GM12878 (cell line): ENCODE measurements at regions not wholly inside any gene's neighbourhood (a gene's known extent, or its start where the extent isn't known, plus 50 kb on each side); places are given as distances from the start of the nearest gene placed in this dataset.

Experiments used
- ATAC-seq: fragments of 200-7000 bp; cut with Tn5 transposase; 3 replicates; pipeline ENCODE4 v1.9.1; 2020; ENCODE audit warnings: mild to moderate bottlenecking, moderate library complexity
- BruUV-seq: library from RNA; stranded (reverse); fragments of 400-500 nt; replicated peaks from 2 replicates; lab custom pipeline; 2021; lab: Mats Ljungman, UMichigan
- CTCF ChIA-PET: fragments of 300-600 bp; sonication (Branson Sonifier 250); formaldehyde crosslinking; extraction: SDS; loops from one replicate; lab custom pipeline; 2021; ENCODE audit warnings: inconsistent platforms; lab: Yijun Ruan, JAX
- POLR2A ChIA-PET: fragments of 350-600 bp; formaldehyde crosslinking; extraction: SDS; loops from one replicate; lab custom pipeline; 2021; ENCODE audit warnings: inconsistent platforms; lab: Charles Lee
- RAD21 ChIA-PET: fragments of 300-600 bp; sonication (Branson Sonifier 250); formaldehyde crosslinking; loops from one replicate; lab custom pipeline; 2023; ENCODE audit warnings: antibody characterized with exemption; ENCODE audit not compliant: unreplicated experiment; lab: Charles Lee
- SMC1A ChIA-PET: fragments of 300-600 bp; sonication (Branson Sonifier 250); formaldehyde crosslinking; loops from one replicate; lab custom pipeline; 2023; ENCODE audit not compliant: unreplicated experiment, uncharacterized antibody; lab: Charles Lee
- DNase-seq: peaks from one replicate; pipeline ENCODE4 v3.0.0-alpha.2; 2011; ENCODE audit warnings: low read depth, low spot score
- FAIRE-seq: peaks from 3 replicates; lab custom pipeline; 2011; peaks lifted over from hg19 to GRCh38; lab: Jason Lieb, UNC
- H2AFZ ChIP-seq: 2 replicates; pipeline ENCODE4 v1.6.0; 2011; ENCODE audit warnings: low read depth, low read length, control low read depth; ENCODE audit not compliant: control insufficient read depth
- H3K27ac ChIP-seq: 2 replicates; pipeline ENCODE4 v1.5.1; 2011; ENCODE audit warnings: control low read depth; ENCODE audit not compliant: control insufficient read depth, insufficient read depth
- H3K27me3 ChIP-seq, 2 experiments: replicated peaks in 1 of 2; 2 replicates each; pipeline versions ENCODE4 v1.6.0 to v1.6.1; 2011; ENCODE audit warnings: low read length in 1 of 2; ENCODE audit not compliant: control insufficient read depth in 2 of 2, insufficient read depth in 2 of 2
- H3K36me3 ChIP-seq, 2 experiments: 2 replicates each; pipeline ENCODE4 v1.5.1; 2011; ENCODE audit warnings: low read length in 1 of 2; ENCODE audit not compliant: control insufficient read depth in 2 of 2, insufficient read depth in 2 of 2
- H3K4me1 ChIP-seq: 2 replicates; pipeline ENCODE4 v1.6.1; 2011; ENCODE audit warnings: mild to moderate bottlenecking, low read length, moderate library complexity, mixed read lengths; ENCODE audit not compliant: control insufficient read depth, insufficient read depth
- H3K4me2 ChIP-seq: 2 replicates; pipeline ENCODE4 v1.6.0; 2011; ENCODE audit warnings: control low read depth; ENCODE audit not compliant: control insufficient read depth, insufficient read depth
- H3K4me3 ChIP-seq: fragments of 200-600 bp; sonication (generic); 2 replicates; pipeline ENCODE4 v1.5.1; 2016
- H3K79me2 ChIP-seq: 2 replicates; pipeline ENCODE4 v1.6.0; 2011; ENCODE audit warnings: low read length; ENCODE audit not compliant: control insufficient read depth, insufficient read depth
- H3K9ac ChIP-seq: 2 replicates; pipeline ENCODE4 v1.8.0; 2011; ENCODE audit warnings: low read length, control low read depth, mixed read lengths; ENCODE audit not compliant: control insufficient read depth, insufficient read depth
- H3K9me3 ChIP-seq: replicated peaks from 3 replicates; pipeline ENCODE4 v1.5.1; 2011; ENCODE audit warnings: mild to moderate bottlenecking, low read length; ENCODE audit not compliant: control insufficient read depth, insufficient read depth
- H4K20me1 ChIP-seq: 2 replicates; pipeline ENCODE4 v1.6.0; 2011; ENCODE audit not compliant: control insufficient read depth, insufficient read depth
- CREM ChIP-seq: IDR thresholded peaks from 2 replicates; pipeline ENCODE4 v1.6.1; 2014; ENCODE audit warnings: antibody characterized with exemption, low read depth
- ETV6 ChIP-seq, 2 experiments: fragments of 450-650 bp in 1 of 2; IDR thresholded peaks in 1 of 2; conservative IDR thresholded peaks in 1 of 2; 2 replicates each; pipeline ENCODE4 v1.6.1; 2014; ENCODE audit warnings: antibody characterized with exemption in 1 of 2, borderline replicate concordance in 1 of 2, low read depth in 1 of 2, mild to moderate bottlenecking in 1 of 2, moderate library complexity in 1 of 2
- FOS ChIP-seq: IDR thresholded peaks from 3 replicates; pipeline ENCODE4 v1.6.1; 2011; ENCODE audit warnings: borderline replicate concordance; ENCODE audit not compliant: insufficient read length; ENCODE audit errors: extremely low read depth
- MTA3 ChIP-seq: IDR thresholded peaks from 2 replicates; pipeline ENCODE4 v1.6.1; 2012; ENCODE audit warnings: low read length, inconsistent platforms, borderline replicate concordance
- ZNF207 ChIP-seq: fragments of 450-650 bp; IDR thresholded peaks from 2 replicates; pipeline ENCODE4 v1.6.1; 2014; ENCODE audit warnings: antibody characterized with exemption, mild to moderate bottlenecking, borderline replicate concordance
- WGBS: methylation state at CpG from one replicate; pipeline ENCODE4 v1.1.6; 2016; ENCODE audit warnings: low lambda C conversion rate; ENCODE audit not compliant: insufficient replicate concordance, insufficient coverage; ENCODE audit errors: missing lambda C conversion rate; 5-methylcytosine and 5-hydroxymethylcytosine counted together
- in situ Hi-C: fragments of 300-500 bp; cut with MboI; formaldehyde crosslinking; loops from 9 replicates; pipeline ENCODE4 v1.14.3; 2018; ENCODE audit warnings: mixed read lengths
- intact Hi-C: fragments of 100-400 bp; cut with micrococcal nuclease; formaldehyde crosslinking; loops from one replicate; pipeline ENCODE4 v1.14.2; 2022; ENCODE audit not compliant: unreplicated experiment
- TF ChIP-seq, protein P1 (sequence below): fragments of 450-650 bp; IDR thresholded peaks from 2 replicates; pipeline ENCODE4 v1.6.1; 2017; ENCODE audit warnings: mild to moderate bottlenecking, moderate library complexity
- TF ChIP-seq, protein P2 (sequence below): fragments of 450-650 bp; IDR thresholded peaks from 2 replicates; pipeline ENCODE4 v1.6.1; 2017; ENCODE audit warnings: antibody characterized with exemption, mild to moderate bottlenecking, moderate library complexity
- TF ChIP-seq, protein P3 (sequence below): IDR thresholded peaks from 2 replicates; pipeline ENCODE4 v1.6.1; 2012; ENCODE audit warnings: low read depth, low read length, improper control_type of control experiment

DNA sequence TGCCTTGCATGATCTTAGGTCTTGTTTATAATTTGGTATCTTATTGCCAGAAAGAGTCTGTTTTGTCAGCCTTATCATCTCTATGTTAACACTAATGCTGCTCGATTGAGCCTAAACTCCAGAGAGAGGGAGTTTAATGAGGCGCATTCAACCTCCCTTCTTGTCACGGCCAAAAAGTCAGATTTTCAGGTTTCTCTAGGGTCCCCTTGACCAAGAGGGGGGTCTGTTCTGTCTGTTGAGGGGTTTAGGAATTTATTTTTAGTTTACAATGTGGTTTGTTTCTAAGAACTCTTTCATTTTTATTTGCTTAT is 285.7 kb upstream of the VWC2 start:
- intact Hi-C loops: loop anchor here (1.0 kb wide), 1 partner anchor 304 kb away; no protein-coding TSS in a partner anchor
- Histone ChIP-seq H2AFZ (no peak overlapping the region), H3K4me1 (no peaks in the 10 kb centered on the region), H3K27me3 (no peaks in the 10 kb centered on the region), H3K36me3 (no peaks in the 10 kb centered on the region), H3K27ac (no peak overlapping the region), H3K9ac (no peak overlapping the region), H3K79me2 (no peaks in the 10 kb centered on the region), H3K9me3 (no peaks in the 10 kb centered on the region), H3K4me3 (no peak overlapping the region), H4K20me1 (no peaks in the 10 kb centered on the region), H3K4me2 (no peak overlapping the region)
- FAIRE-seq (no peak), ATAC-seq (no peak), DNase-seq (no peak)
- BruUV-seq: no TSS peak
- 35% methylated on average over 3 of the region's 3 CpGs for WGBS
- CTCF ChIA-PET: interaction anchor here (1.2 kb wide), 1 partner anchor 11 kb away, joined by 4 read pairs; no protein-coding TSS in a partner anchor
- RAD21 ChIA-PET: no interaction called here
- POLR2A ChIA-PET: no interaction called here
- in situ Hi-C loops: loop anchor here (25.0 kb wide), 1 partner anchor 300 kb away; no protein-coding TSS in a partner anchor
- SMC1A ChIA-PET: no interaction called here
- TF ChIP-seq, protein P1, sequence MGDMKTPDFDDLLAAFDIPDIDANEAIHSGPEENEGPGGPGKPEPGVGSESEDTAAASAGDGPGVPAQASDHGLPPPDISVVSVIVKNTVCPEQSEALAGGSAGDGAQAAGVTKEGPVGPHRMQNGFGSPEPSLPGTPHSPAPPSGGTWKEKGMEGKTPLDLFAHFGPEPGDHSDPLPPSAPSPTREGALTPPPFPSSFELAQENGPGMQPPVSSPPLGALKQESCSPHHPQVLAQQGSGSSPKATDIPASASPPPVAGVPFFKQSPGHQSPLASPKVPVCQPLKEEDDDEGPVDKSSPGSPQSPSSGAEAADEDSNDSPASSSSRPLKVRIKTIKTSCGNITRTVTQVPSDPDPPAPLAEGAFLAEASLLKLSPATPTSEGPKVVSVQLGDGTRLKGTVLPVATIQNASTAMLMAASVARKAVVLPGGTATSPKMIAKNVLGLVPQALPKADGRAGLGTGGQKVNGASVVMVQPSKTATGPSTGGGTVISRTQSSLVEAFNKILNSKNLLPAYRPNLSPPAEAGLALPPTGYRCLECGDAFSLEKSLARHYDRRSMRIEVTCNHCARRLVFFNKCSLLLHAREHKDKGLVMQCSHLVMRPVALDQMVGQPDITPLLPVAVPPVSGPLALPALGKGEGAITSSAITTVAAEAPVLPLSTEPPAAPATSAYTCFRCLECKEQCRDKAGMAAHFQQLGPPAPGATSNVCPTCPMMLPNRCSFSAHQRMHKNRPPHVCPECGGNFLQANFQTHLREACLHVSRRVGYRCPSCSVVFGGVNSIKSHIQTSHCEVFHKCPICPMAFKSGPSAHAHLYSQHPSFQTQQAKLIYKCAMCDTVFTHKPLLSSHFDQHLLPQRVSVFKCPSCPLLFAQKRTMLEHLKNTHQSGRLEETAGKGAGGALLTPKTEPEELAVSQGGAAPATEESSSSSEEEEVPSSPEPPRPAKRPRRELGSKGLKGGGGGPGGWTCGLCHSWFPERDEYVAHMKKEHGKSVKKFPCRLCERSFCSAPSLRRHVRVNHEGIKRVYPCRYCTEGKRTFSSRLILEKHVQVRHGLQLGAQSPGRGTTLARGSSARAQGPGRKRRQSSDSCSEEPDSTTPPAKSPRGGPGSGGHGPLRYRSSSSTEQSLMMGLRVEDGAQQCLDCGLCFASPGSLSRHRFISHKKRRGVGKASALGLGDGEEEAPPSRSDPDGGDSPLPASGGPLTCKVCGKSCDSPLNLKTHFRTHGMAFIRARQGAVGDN: no peak
- TF ChIP-seq MTA3: no peak
- no peak for TF ChIP-seq CREM
- TF ChIP-seq, protein P2, sequence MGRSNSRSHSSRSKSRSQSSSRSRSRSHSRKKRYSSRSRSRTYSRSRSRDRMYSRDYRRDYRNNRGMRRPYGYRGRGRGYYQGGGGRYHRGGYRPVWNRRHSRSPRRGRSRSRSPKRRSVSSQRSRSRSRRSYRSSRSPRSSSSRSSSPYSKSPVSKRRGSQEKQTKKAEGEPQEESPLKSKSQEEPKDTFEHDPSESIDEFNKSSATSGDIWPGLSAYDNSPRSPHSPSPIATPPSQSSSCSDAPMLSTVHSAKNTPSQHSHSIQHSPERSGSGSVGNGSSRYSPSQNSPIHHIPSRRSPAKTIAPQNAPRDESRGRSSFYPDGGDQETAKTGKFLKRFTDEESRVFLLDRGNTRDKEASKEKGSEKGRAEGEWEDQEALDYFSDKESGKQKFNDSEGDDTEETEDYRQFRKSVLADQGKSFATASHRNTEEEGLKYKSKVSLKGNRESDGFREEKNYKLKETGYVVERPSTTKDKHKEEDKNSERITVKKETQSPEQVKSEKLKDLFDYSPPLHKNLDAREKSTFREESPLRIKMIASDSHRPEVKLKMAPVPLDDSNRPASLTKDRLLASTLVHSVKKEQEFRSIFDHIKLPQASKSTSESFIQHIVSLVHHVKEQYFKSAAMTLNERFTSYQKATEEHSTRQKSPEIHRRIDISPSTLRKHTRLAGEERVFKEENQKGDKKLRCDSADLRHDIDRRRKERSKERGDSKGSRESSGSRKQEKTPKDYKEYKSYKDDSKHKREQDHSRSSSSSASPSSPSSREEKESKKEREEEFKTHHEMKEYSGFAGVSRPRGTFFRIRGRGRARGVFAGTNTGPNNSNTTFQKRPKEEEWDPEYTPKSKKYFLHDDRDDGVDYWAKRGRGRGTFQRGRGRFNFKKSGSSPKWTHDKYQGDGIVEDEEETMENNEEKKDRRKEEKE: no peak
- no peak for TF ChIP-seq ETV6 (conservative IDR thresholded peaks at IDR 0.05 in 1 of 2, IDR thresholded peaks at IDR 0.05 in 1 of 2; ENCODE audit: borderline replicate concordance in 1 of 2, low read depth in 1 of 2)
- TF ChIP-seq, protein P3, sequence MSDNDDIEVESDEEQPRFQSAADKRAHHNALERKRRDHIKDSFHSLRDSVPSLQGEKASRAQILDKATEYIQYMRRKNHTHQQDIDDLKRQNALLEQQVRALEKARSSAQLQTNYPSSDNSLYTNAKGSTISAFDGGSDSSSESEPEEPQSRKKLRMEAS: no peak
- TF ChIP-seq FOS: no peak
- TF ChIP-seq ZNF207: no peak
